ENCODE measurements at regions not wholly inside any gene's neighbourhood (a gene's known extent, or its start where the extent isn't known, plus 50 kb on each side); places are given as distances from the start of the nearest gene placed in this dataset.

DNA sequence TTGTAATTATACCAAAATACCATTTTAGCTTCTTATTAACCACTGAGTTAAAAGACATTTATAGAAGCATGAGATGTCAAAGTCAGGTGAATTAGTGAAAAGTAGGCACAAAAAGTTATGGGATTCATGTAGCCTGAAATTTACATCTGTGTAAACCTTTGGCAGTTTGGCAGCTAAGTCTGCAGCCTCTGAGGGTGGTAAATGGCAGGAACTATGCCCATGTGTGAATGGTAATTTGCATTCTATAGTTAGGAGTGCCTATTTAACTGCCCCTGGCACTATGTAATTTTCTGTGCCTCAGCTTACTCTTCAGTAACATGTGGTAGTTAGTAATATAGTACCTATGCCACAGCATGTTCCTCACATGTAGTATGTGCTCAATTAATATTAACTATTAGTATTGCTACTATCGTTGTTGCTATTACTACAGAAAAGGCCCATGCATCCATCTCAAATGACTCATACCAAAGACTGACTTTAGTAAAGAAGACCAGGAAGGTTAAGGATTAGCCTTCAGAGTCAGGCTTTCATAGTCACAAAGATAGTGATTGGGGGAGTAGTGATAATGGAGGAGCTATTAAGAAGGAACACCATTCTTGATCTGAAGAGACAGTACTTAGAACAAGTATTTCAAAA lies 258.7 kb upstream of the BTG1 start:
- TF ChIP-seq, protein P1, sequence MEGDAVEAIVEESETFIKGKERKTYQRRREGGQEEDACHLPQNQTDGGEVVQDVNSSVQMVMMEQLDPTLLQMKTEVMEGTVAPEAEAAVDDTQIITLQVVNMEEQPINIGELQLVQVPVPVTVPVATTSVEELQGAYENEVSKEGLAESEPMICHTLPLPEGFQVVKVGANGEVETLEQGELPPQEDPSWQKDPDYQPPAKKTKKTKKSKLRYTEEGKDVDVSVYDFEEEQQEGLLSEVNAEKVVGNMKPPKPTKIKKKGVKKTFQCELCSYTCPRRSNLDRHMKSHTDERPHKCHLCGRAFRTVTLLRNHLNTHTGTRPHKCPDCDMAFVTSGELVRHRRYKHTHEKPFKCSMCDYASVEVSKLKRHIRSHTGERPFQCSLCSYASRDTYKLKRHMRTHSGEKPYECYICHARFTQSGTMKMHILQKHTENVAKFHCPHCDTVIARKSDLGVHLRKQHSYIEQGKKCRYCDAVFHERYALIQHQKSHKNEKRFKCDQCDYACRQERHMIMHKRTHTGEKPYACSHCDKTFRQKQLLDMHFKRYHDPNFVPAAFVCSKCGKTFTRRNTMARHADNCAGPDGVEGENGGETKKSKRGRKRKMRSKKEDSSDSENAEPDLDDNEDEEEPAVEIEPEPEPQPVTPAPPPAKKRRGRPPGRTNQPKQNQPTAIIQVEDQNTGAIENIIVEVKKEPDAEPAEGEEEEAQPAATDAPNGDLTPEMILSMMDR (IDR thresholded peaks at IDR 0.05; ENCODE audit: low read length), result no peak
- no peak for TF ChIP-seq EZH2phosphoT487 (IDR thresholded peaks at IDR 0.05; ENCODE audit: low read length)
- no peak for TF ChIP-seq EZH2 (optimal IDR thresholded peaks at IDR 0.05; ENCODE audit: low read depth, low read length)
